ENCODE measurements at regions not wholly inside any gene's neighbourhood (a gene's known extent, or its start where the extent isn't known, plus 50 kb on each side); places are given as distances from the start of the nearest gene placed in this dataset.

DNA sequence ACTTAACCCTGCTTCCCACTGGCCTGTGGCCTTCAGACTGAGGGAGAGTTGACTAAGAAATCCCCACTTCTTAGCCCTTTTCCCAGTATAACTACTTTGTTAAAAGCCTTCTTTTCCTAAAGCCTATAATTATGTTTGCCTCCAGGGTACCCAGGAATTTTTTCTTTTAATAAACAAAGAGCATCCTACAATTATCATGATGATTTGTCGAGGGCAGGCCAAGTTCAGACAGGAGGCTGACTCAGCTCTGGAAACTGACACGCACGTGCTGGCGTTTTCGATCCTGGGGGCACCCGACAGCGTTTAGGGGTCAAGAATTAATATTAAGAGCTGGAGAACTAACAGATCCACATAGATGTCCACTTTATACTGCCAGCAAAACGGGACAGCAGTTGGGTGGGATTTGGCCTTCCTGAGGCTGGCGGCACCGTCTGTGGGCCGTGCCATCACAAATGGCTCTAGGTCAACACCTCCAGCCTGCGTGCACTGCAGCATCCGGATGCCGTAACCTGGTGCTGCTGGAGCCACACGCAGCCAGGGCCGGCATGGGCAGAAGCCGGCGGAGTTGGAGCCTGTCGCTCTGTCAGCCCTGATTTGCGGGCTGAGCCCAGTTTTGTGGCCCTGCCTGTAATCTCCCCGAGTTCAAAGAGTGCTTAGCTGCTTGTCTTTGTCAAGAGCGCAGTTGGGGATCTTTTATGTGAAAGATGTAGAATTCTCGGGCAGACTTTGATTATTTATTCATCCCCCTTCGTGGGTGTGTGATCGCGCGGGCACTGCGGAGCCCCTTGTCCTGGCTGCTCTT is 191.0 kb downstream of the GLI2 start:
- no peak for DNase-seq (ENCODE audit: extremely low read depth, insufficient read length)
- TF ChIP-seq, protein P1, sequence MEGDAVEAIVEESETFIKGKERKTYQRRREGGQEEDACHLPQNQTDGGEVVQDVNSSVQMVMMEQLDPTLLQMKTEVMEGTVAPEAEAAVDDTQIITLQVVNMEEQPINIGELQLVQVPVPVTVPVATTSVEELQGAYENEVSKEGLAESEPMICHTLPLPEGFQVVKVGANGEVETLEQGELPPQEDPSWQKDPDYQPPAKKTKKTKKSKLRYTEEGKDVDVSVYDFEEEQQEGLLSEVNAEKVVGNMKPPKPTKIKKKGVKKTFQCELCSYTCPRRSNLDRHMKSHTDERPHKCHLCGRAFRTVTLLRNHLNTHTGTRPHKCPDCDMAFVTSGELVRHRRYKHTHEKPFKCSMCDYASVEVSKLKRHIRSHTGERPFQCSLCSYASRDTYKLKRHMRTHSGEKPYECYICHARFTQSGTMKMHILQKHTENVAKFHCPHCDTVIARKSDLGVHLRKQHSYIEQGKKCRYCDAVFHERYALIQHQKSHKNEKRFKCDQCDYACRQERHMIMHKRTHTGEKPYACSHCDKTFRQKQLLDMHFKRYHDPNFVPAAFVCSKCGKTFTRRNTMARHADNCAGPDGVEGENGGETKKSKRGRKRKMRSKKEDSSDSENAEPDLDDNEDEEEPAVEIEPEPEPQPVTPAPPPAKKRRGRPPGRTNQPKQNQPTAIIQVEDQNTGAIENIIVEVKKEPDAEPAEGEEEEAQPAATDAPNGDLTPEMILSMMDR (IDR thresholded peaks at IDR 0.05; ENCODE audit: insufficient read depth, low read length, poor library complexity, severe bottlenecking): no peak
- no peaks in the 10 kb centered on the region for H3K36me3 ChIP-seq (ENCODE audit: control insufficient read depth, insufficient read depth, low read length)
- peaks cover 1% of the 10 kb centered on the region; the same call in 1 of the 2 replicates for H3K27me3 ChIP-seq (replicated peaks; ENCODE audit: control insufficient read depth, insufficient read depth, low read length)
- H3K4me3 ChIP-seq (replicated peaks; ENCODE audit: low read depth, low read length): no peak overlapping the region

DNA sequence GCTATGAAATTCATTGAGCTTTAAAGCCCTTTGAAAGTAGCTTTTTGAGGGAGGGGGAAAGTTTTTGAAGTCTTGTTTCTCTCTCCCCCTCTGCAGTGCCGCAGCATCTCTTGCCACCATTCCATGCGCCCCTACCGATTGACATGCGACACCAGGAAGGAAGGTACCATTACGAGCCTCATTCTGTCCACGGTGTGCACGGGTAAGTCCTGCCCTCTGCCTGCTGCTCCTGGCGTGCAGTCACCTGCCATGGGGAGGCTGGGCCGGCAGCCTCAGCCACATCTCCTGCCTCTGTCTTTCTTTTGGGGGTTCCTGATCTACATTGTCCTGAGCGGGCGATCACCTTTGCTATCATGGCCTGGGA is 191.6 kb downstream of the GLI2 start:
- Histone ChIP-seq H3K36me3 (ENCODE audit: control insufficient read depth, insufficient read depth, low read length) (no peaks in the 10 kb centered on the region), H3K4me3 (replicated peaks; ENCODE audit: low read depth, low read length) (no peak overlapping the region), H3K27me3 (replicated peaks; ENCODE audit: control insufficient read depth, insufficient read depth, low read length) (peaks cover 1% of the 10 kb centered on the region; the same call in 1 of the 2 replicates)
- no peak for DNase-seq (ENCODE audit: extremely low read depth, insufficient read length)
- TF ChIP-seq, protein P1 (IDR thresholded peaks at IDR 0.05; ENCODE audit: insufficient read depth, low read length, poor library complexity, severe bottlenecking): no peak

DNA sequence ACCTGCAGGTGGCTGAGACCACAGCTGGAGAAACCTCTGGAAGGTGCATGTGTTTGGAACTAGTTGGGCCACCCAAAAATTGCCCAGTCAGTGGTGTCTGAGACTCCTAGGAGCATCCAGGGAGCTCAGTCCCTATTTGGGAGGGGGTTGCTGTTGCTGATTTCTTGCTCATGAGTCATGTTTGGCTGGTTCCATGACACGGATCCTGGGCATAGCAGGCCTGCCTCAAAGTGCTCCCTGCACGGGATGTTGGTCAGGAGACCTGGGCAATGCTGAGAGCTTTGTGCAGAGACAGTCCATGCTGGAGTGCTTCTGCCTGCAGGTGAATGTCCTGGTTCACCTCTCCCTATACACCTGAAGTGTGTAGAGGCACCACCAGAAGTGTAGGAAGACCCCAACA is 194.2 kb downstream of the GLI2 start:
- no peak for DNase-seq (ENCODE audit: extremely low read depth, insufficient read length)
- H3K27me3 ChIP-seq (replicated peaks; ENCODE audit: control insufficient read depth, insufficient read depth, low read length): peaks cover 1% of the 10 kb centered on the region; the same call in 1 of the 2 replicates
- TF ChIP-seq, protein P1 (IDR thresholded peaks at IDR 0.05; ENCODE audit: insufficient read depth, low read length, poor library complexity, severe bottlenecking): no peak
- H3K4me3 ChIP-seq (replicated peaks; ENCODE audit: low read depth, low read length): no peak overlapping the region
- H3K36me3 ChIP-seq (ENCODE audit: control insufficient read depth, insufficient read depth, low read length): no peaks in the 10 kb centered on the region

DNA sequence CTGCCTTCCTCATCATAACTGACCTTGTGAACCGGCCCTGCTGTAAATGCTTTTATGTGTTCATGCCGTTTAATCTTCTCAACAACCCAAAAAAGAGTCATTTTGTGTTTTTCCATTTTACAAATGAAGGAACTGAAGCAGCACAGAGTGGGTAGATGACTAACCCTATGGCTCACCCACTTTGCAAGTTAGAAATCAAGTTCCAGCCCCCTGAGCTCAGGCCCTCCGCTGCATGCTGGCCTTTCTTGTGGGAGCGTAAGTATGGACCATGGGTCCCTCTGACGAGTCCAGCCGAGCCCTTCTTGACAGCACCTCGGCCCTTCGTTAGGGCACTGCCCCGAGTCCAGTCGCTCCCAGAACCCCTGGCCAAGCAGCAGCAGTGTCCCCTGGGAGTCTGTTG is 194.6 kb downstream of the GLI2 start:
- TF ChIP-seq, protein P1 (IDR thresholded peaks at IDR 0.05; ENCODE audit: insufficient read depth, low read length, poor library complexity, severe bottlenecking): no peak
- H3K27me3 ChIP-seq (replicated peaks; ENCODE audit: control insufficient read depth, insufficient read depth, low read length): peaks cover 1% of the 10 kb centered on the region; the same call in 1 of the 2 replicates
- H3K36me3 ChIP-seq (ENCODE audit: control insufficient read depth, insufficient read depth, low read length): no peaks in the 10 kb centered on the region
- no peak for DNase-seq (ENCODE audit: extremely low read depth, insufficient read length)
- H3K4me3 ChIP-seq (replicated peaks; ENCODE audit: low read depth, low read length): no peak overlapping the region

DNA sequence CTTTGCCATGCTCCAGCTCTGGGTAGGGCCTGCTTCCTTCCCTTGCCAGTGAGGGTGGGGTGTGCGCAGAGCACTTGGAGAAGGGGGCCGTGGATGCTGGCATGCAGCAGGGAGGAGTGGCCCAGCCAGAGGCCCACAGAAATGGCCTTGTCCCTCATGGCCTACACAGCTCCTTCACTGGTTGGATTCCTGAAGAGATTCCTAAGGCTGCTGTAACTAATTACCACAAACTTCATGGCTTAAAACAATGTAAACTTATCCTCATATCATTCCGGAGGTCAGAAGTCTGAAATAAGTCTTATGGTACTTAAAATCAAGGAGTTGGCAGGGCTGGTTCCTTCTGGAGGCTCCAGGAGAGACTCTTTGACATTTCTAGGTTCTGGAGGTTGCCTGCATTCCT is 195.2 kb downstream of the GLI2 start:
- Histone ChIP-seq H3K4me3 (replicated peaks; ENCODE audit: low read depth, low read length) (no peak overlapping the region), H3K27me3 (replicated peaks; ENCODE audit: control insufficient read depth, insufficient read depth, low read length) (peaks cover 1% of the 10 kb centered on the region; the same call in 1 of the 2 replicates), H3K36me3 (ENCODE audit: control insufficient read depth, insufficient read depth, low read length) (no peaks in the 10 kb centered on the region)
- no peak for DNase-seq (ENCODE audit: extremely low read depth, insufficient read length)
- TF ChIP-seq, protein P1 (IDR thresholded peaks at IDR 0.05; ENCODE audit: insufficient read depth, low read length, poor library complexity, severe bottlenecking): no peak

All from GM06990 (cell line).